Activated naive CD4-positive, alpha-beta T cell treated with anti-CD3 and anti-CD28 coated beads, Interleukin-2, amount 50 U/mL, for 24 hours (primary cell): ENCODE measurements at regions not wholly inside any gene's neighbourhood (a gene's known extent, or its start where the extent isn't known, plus 50 kb on each side); places are given as distances from the start of the nearest gene placed in this dataset.
"Not testable (repeated sequence)": the region's sequence is repeated elsewhere in the genome, so short reads cannot be mapped to it uniquely, and the experiment has no call there.

ENCODE experiments used
- H3K27ac Mint-ChIP-seq: one replicate; pipeline ENCODE4 v1.8.0; 2021; ENCODE audit warnings: mild to moderate bottlenecking, mixed read lengths
- H3K27me3 Mint-ChIP-seq: one replicate; pipeline ENCODE4 v1.8.0; 2021; ENCODE audit warnings: mixed read lengths
- H3K36me3 Mint-ChIP-seq: one replicate; pipeline ENCODE4 v1.8.0; 2021; ENCODE audit warnings: mixed read lengths
- H3K4me1 Mint-ChIP-seq: one replicate; pipeline ENCODE4 v1.8.0; 2021; ENCODE audit warnings: mixed read lengths
- H3K4me3 Mint-ChIP-seq: one replicate; pipeline ENCODE4 v1.8.0; 2021; ENCODE audit warnings: mild to moderate bottlenecking, mixed read lengths
- H3K9me3 Mint-ChIP-seq: one replicate; pipeline ENCODE4 v1.8.0; 2021; ENCODE audit warnings: mixed read lengths

- Mint-ChIP-seq H3K36me3 (no peaks in the 10 kb centered on the region), H3K9me3 (no peaks in the 10 kb centered on the region), H3K4me1 (no peaks in the 10 kb centered on the region), H3K27ac (no peak overlapping the region), H3K4me3 (no peak overlapping the region), H3K27me3 (no peaks in the 10 kb centered on the region)
Observed at GRCh38 chr9:31733166-31733565, 651.3 kb upstream of the ACO1 start.

DNA sequence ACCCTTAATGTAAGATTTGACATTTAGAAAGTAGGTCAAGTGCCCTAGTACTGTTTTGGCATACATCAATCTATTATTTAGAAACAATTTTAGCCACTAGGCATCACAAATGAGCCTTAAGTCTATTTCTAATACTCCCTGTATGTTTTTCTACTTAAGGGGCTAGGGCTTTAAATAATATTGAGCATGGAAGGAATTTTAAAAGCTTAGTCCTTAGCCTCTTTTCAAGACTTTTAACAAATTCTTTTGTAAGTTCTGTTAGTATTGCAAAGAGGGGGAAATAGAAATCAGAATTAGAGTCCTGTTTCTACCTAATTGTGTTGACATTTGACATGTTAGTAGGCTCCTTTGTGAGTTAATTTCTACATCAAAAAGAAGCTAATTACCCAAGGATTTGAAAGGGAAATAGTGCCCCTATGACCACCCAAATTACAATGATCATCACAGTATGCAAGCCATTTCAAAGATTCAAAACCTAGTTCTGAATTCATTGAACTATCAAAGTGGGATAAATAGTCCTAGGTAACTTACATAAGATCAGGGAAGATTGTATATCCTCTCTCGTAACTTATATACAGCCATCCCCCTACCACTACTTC, 647.8 kb upstream of the ACO1 start:
- Mint-ChIP-seq H3K36me3 (no peaks in the 10 kb centered on the region), H3K27ac (no peak overlapping the region), H3K9me3 (no peaks in the 10 kb centered on the region), H3K27me3 (no peaks in the 10 kb centered on the region), H3K4me1 (no peaks in the 10 kb centered on the region), H3K4me3 (no peak overlapping the region)

GRCh38 chr9:31740705-31741104, 643.7 kb upstream of the ACO1 start:
- H3K27me3 Mint-ChIP-seq, result no peaks in the 10 kb centered on the region
- H3K4me3 Mint-ChIP-seq, result no peak overlapping the region
- no peaks in the 10 kb centered on the region for H3K4me1 Mint-ChIP-seq
- no peak overlapping the region for H3K27ac Mint-ChIP-seq
- no peaks in the 10 kb centered on the region for H3K9me3 Mint-ChIP-seq
- H3K36me3 Mint-ChIP-seq, result no peaks in the 10 kb centered on the region

- no peaks in the 10 kb centered on the region for H3K4me1 Mint-ChIP-seq
- H3K9me3 Mint-ChIP-seq, result no peaks in the 10 kb centered on the region
- no peak overlapping the region for H3K4me3 Mint-ChIP-seq
- no peaks in the 10 kb centered on the region for H3K27me3 Mint-ChIP-seq
- no peak overlapping the region for H3K27ac Mint-ChIP-seq
- no peaks in the 10 kb centered on the region for H3K36me3 Mint-ChIP-seq
Observed at GRCh38 chr9:31744589-31744988, 639.9 kb upstream of the ACO1 start.

DNA sequence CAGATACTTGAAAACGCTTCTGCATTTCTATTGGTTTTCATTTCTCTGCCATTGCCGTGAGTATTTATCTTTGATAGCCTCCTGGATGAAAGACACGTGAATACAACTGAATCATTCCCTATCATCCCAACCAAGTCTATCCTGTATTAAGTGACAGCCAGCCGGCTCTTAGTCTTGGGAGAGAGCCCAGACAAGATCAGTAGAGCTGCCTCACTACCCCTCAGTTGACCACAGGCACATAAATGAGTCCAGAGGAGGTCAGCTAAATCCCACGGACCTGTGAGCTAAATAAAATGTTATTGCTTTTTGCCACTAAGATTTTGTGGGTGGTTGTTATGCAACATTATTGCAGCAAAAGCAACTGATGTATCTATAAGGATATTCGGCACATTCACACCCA, 639.0 kb upstream of the ACO1 start:
- Mint-ChIP-seq H3K27me3 (no peaks in the 10 kb centered on the region), H3K36me3 (no peaks in the 10 kb centered on the region), H3K9me3 (no peaks in the 10 kb centered on the region), H3K27ac (no peak overlapping the region), H3K4me1 (no peaks in the 10 kb centered on the region), H3K4me3 (no peak overlapping the region)

DNA sequence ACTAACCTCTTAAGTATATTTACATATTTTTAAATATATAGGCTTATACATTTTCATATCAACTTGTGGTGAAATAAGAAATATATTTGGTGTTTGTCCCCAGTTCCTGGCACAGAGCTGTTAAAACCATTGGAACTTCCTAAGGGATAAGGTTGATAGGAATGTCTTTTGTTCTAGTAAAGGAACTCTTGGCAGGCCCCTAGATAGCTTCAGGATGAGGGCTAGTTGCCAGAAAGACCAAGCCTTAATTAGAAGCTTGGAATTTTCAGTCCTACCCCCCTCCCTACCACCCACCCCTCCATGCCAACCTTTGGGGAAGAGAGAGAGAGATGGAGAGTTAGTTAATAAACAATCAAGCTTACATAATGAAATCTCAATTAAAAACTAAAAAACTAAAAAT, 638.6 kb upstream of the ACO1 start:
- Mint-ChIP-seq H3K27ac (no peak overlapping the region), H3K27me3 (no peaks in the 10 kb centered on the region), H3K9me3 (no peaks in the 10 kb centered on the region), H3K4me3 (no peak overlapping the region), H3K36me3 (no peaks in the 10 kb centered on the region), H3K4me1 (no peaks in the 10 kb centered on the region)

DNA sequence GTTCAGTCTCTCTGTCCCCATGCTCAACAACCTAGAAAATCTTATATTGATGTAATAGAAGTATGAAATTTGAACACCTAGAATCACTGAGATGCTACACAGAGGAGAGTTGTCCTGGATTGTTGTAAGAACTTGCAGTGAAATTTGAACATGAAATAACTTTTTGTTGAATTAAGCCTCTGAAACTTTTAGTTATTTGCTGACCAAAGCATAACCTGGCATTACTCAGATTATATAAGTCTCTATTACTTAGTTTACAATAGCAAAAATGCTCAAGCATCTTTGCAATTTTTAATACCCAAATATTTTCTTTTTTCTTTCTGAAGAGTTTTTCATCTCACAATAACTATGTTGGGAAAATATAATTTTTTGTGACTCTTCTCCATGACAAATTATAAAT, 630.7 kb upstream of the ACO1 start:
- H3K27me3 Mint-ChIP-seq, result no peaks in the 10 kb centered on the region
- peaks cover 8% of the 10 kb centered on the region for H3K4me1 Mint-ChIP-seq
- no peak overlapping the region for H3K4me3 Mint-ChIP-seq
- H3K36me3 Mint-ChIP-seq, result no peaks in the 10 kb centered on the region
- H3K9me3 Mint-ChIP-seq, result no peaks in the 10 kb centered on the region
- H3K27ac Mint-ChIP-seq, result no peak overlapping the region

- Mint-ChIP-seq H3K36me3 (no peaks in the 10 kb centered on the region), H3K4me1 (peaks cover 8% of the 10 kb centered on the region), H3K9me3 (no peaks in the 10 kb centered on the region)
Observed at GRCh38 chr9:31759703-31760102, 624.7 kb upstream of the ACO1 start.

DNA sequence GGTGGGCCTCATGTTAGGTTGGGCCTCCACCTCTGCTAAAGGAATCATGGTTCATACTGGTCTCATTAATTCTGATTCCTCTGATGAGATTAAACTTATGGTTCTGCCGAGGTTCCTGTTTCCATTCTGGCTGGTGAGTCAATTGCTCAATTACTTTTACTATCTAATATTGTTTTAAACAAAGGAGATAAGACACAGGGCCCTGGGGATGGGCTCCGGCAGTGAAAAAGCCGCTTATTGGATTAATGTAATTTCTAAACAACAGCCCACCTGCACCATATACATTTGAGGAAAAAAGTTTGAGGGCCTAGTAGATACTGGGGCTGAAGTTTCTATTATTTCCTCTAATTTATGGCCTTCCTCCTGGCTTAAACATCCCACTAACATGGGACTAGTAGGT, 610.4 kb upstream of the ACO1 start:
- not testable (repeated sequence) for H3K27ac Mint-ChIP-seq, H3K4me3 Mint-ChIP-seq, H3K36me3 Mint-ChIP-seq, H3K27me3 Mint-ChIP-seq, H3K4me1 Mint-ChIP-seq, H3K9me3 Mint-ChIP-seq

More at GRCh38 chr9:31759703-31760102, 624.7 kb upstream of the ACO1 start:
- Mint-ChIP-seq H3K27me3 (no peaks in the 10 kb centered on the region), H3K4me3 (no peak overlapping the region), H3K27ac (no peak overlapping the region)

DNA sequence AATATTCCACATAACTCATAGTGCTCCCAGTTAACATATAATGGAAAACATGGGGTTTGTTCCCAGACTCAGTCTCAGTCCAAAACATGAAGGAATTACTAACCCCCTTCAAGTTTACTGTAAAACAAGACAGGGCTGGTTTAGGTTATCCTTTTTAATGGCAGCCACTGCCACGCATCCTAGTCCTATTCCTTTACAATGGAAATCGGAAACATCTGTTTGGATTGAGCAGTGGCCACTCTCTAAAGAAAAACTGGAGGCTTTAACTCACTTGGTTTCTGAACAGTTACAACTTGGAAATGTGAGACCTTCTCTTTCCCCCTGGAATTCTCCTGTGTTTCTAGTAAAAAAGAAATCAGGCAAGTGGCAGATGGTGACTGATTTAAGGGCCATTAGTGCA, 609.9 kb upstream of the ACO1 start:
- H3K9me3 Mint-ChIP-seq, result peaks cover 10% of the 10 kb centered on the region
- peaks cover 2% of the 10 kb centered on the region for H3K27me3 Mint-ChIP-seq
- H3K36me3 Mint-ChIP-seq, result peaks cover 3% of the 10 kb centered on the region
- H3K27ac Mint-ChIP-seq, result no peak overlapping the region
- no peaks in the 10 kb centered on the region for H3K4me1 Mint-ChIP-seq
- H3K4me3 Mint-ChIP-seq, result no peak overlapping the region

DNA sequence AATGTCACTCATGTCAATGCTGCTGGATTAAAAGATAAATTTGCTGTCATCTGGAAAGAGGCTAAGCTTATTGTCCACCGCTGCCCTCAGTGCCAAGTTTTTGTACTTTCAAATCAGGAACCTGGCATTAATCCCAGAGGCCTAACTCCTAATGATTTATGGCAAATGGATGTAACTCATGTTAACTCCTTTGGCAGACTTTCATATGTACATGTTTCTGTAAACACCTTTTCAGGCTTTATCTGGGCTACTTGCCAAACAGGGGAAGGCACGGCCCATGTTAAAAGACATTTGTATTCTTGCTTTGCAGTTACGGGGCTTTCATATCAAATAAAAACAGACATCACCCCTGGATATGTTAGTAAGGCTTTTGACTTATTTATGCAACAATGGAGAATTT, 608.0 kb upstream of the ACO1 start:
- Mint-ChIP-seq H3K9me3 (peaks cover 22% of the 10 kb centered on the region), H3K4me1 (no peaks in the 10 kb centered on the region)

DNA sequence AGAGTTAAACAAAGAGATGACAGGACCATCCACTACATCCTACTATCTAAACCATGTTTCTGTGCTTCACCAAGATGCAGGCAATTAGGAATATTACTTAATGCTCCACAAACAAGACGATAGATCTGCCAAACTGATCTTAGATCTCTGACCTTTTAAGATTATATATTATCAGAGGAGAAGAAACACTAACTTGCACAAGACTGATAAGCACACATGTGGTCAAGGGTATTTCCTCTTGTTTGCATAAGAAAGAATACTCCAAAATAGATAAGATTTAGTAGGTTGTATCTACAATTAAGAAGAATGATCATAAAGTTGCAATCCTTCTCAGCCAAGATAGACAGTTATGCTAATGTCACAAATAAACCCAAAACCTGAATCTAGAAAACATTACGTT, 601.0 kb upstream of the ACO1 start:
- Mint-ChIP-seq H3K4me3 (no peak overlapping the region), H3K36me3 (peaks cover 10% of the 10 kb centered on the region), H3K9me3 (peaks cover 22% of the 10 kb centered on the region), H3K27ac (no peak overlapping the region), H3K27me3 (peaks cover under 1% of the 10 kb centered on the region), H3K4me1 (peaks cover 6% of the 10 kb centered on the region)

More for the DNA sequence above, 608.0 kb upstream of the ACO1 start:
- Mint-ChIP-seq H3K36me3 (peaks cover 8% of the 10 kb centered on the region), H3K4me3 (no peak overlapping the region), H3K27me3 (peaks cover 2% of the 10 kb centered on the region), H3K27ac (no peak overlapping the region)

GRCh38 chr9:31790720-31791119, 593.7 kb upstream of the ACO1 start:
- Mint-ChIP-seq H3K4me1 (peaks cover 3% of the 10 kb centered on the region), H3K36me3 (no peaks in the 10 kb centered on the region), H3K4me3 (no peak overlapping the region), H3K27me3 (no peaks in the 10 kb centered on the region), H3K9me3 (no peaks in the 10 kb centered on the region), H3K27ac (no peak overlapping the region)

DNA sequence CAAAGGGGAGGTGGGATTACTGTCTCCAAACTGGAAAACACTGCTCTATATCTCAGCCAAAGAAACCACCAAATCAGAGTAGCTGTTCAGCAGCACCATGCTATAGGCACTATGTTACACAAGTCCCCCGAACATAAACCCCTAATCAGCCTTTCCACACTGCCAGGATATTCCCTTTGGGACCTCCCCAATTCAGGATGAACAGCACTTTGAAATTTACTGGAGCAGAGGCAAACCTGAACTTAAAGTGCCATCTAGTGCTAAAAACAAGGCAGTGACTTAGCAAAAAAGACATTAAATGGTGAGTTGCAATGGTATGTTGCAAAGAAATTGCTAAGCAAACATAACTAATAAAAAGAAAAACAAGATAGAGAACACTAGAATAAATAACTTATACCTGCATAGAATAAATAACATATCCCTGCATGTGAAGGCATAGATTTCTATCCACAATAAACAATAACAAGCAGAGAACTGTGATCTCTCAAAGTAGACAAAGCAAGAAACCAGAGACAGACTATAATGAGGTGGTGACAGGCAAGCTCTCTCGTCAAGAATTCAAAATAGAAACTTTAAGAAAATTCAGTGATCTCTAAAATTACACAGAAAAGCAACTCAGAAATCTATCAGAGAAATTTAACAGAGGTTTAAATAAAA, 584.4 kb upstream of the ACO1 start:
- Mint-ChIP-seq H3K27me3 (no peaks in the 10 kb centered on the region), H3K4me3 (no peak overlapping the region), H3K9me3 (no peaks in the 10 kb centered on the region), H3K36me3 (no peaks in the 10 kb centered on the region), H3K4me1 (peaks cover 17% of the 10 kb centered on the region), H3K27ac (no peak overlapping the region)

- Mint-ChIP-seq H3K4me3 (no peak overlapping the region), H3K4me1 (no peaks in the 10 kb centered on the region), H3K9me3 (no peaks in the 10 kb centered on the region), H3K27ac (no peak overlapping the region), H3K27me3 (peaks cover 19% of the 10 kb centered on the region), H3K36me3 (no peaks in the 10 kb centered on the region)
Observed at GRCh38 chr9:31807574-31808256, 576.7 kb upstream of the ACO1 start.

GRCh38 chr9:31808766-31809165, 575.7 kb upstream of the ACO1 start:
- no peak overlapping the region for H3K4me3 Mint-ChIP-seq

More at GRCh38 chr9:31808766-31809165, 575.7 kb upstream of the ACO1 start:
- Mint-ChIP-seq H3K36me3 (no peaks in the 10 kb centered on the region), H3K27me3 (peaks cover 19% of the 10 kb centered on the region), H3K9me3 (no peaks in the 10 kb centered on the region), H3K27ac (no peak overlapping the region), H3K4me1 (no peaks in the 10 kb centered on the region)
